ENCODE measurements at regions not wholly inside any gene's neighbourhood (a gene's known extent, or its start where the extent isn't known, plus 50 kb on each side); places are given as distances from the start of the nearest gene placed in this dataset.
"Not testable (repeated sequence)": the region's sequence is repeated elsewhere in the genome, so short reads cannot be mapped to it uniquely, and the experiment has no call there.

DNA sequence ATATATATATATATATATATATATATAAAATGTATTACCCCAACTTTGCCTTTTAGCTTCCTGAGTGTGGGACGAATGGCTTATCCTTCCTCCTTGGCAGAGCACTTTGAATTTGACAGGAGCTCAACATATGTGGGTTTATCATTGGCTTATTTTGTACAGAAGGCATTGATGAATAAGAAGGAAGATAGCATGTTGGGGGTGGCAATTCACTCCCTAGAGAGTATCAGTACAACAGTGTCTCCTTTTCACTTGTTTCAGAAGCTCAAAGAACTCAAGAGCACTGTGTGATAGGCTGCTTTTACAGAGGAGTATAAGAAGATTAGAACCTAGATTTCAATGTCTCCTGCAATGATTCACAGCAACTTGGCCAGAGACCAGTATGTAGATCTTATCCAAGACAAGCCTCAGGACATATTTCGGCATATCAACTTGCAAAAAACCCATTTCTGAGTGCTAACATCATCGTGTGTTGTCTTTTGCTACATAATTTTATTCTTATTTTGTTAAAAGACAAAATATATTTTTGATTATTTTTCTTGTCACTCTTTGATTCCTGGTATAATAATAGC, 345.8 kb downstream of the SOCS6 start:
- DNase-seq: no peak

DNA sequence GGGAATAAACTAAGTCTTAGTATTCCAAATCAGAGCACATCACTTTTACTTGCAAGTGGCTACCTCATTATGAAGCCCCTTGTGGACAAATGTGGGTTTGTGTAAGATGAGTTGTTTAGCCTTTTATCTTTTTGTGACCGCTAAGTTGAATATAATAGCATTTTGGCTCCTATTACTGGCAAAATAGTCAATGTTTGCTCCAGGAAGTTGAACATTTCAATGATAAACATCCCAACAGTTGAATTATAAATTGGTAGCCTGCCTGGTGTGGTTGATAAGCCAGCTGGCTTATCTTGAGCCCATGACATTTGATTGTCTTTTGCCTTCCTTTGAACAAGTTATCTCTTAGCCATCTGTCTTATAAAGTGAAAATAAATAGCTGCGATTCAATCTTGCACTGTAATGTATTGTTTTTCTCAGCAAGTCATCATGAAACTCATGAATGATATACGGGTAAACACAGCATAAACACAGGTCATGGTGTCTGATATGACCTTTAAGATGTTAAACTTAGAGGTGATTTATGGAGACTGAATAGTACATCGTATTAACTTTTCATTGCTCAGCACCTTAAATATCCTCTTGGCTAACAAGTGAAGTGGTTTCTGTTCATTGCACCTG, 338.4 kb downstream of the SOCS6 start:
- no peak for DNase-seq

DNA sequence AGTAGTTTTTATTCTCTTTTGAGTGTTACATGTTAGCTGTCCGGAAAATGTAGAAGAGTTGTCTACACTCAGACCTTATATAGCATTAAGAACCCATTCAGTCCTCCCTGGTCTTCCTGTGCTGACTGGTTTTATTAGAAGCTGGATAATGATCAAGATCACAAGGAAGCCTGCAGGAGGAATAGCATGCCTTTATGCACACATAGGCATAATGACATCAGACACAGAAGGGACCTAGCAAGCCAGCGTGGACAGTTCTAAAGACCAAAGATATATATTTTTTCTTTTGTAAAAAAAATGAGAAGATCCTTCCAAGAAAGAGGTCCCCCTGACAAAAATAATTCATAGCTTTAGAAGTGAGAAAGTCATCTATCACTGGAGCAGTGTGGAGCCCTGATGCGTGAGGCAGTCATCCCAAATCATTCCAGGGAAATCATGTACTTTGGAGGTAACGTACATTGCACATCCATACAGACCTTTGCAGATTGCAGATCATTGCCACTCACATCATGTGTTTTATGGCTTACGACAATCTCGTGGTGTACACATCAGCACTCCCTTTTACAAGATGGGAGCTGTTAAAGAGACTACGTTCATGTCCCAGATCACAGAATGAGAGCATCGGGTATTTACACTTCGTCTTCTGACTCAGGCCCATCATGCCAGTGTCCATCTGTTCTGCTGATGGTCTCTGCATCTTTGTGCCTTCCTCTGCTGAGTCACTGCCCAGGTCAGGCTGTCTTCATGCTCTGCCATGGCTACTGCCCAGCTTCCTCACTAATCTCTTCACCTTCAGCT, 334.0 kb downstream of the SOCS6 start:
- DNase-seq: no peak

DNA sequence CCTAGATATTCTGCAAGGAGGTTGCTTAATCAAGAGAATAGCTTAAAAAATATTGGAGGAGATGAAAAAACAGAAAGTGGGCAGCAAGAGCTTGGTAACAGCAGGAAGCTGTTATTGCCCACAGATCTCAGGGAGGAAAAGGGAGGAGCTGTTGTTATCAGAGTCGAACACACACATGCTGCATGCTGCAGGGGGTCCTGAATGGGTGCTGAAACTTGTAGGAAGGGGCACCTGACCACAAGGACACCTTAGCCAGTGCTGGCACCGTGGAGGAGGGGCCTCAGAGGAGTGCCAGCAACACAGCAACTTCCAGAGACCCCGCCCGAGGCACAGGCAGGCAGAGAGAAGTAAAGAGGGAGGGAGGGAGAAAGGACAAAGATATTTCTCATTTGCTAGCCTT, 332.9 kb downstream of the SOCS6 start:
- DNase-seq: peak; percentile 10

DNA sequence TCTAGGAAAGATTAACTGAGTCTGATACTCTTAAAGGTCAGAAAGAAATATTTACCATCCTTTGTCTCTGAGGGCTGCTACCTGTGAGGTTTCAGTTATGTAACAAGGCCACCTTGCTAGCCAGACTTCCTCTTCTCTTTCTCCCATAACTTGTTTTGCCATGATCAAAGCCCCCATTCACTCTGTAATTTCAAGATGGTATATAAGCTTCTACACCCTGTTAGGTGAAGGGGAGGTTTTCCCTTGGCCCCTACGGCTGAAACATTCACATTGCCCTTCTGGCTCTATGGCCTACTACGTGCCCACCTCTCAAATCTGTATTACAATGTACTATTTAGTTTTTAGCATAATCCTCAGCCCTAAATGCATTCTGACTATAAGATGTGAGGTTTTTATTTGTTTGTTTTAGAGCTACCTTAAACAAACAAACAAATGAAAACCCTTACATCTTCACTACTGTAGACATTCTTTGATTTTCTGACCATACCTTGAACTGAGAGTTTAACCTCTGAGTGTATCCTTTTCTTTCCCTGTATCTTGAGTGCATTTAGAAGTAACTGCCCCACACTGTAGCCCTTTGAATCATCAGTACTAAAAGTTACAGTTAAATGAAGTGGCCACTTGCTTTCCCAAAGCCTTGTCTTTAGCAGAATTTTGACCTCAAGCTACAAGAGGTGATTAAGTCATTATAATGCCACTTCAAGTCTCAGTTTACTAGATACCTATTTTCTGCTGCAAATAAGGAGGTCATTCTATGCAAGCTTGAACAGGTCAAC, 332.2 kb downstream of the SOCS6 start:
- DNase-seq: no peak

DNA sequence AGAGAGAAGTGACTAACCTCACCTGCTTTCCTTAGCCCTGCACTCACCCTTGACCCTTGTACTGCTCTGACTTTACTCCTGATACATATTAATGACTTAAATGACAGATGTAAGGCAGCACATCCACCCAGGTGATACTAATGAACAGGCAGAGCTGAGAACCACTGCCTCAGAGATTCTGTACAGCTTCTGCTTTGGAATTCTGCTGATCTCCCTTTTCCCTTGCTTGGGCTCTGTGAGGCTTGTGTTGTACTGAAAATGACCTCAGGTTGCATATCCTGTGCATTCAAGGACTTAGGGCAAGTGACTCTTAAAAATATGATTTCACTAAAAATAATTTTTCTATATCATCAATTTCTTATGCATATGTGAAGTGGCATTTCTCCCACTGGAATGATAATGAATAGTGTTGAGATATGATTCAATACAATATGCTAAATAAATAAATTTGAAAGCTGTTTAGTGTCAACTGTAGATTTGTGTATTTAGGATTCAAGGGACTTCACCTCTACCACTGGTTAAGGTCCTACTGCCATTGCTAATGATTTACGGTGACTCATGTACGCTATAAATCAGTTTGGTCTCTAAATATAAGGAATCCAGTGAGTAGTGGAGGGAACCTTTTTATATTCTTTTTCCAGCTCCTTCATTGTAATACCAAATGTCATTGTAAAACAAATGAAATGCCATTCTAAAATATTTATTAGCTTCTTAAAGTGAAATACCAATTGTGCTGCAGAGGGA, 328.3 kb downstream of the SOCS6 start:
- DNase-seq: no peak

DNA sequence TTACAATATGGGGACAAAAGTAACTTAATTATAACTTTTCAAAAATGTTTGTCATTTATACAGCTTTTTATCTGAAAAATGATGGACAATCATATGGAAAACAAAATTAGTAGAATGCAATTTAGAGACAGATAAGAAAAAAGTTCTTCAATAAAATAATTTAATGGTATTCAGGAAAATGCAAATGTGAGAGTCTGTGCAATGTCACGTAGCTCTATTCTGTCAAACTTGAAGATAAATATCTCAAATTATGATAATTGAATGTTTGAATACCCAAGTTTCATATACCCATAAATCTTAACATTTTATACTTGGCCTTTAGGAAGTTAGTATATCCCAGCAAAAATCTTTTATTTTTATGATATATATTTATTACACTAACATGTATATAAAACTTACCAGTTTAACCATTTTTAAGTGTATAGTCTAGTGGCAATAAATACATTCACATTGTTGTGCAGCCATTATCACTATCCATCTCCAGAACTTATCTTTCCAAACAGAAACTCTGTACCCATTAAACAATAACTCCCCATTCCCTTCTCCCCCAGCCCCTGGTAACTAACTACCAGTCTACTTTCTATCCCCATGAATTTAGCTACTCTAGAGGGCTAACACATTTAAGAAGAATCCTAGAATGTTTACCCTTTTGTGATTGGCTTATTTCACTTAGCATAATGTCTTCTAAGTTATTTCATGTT, 311.5 kb downstream of the SOCS6 start:
- no peak for DNase-seq

DNA sequence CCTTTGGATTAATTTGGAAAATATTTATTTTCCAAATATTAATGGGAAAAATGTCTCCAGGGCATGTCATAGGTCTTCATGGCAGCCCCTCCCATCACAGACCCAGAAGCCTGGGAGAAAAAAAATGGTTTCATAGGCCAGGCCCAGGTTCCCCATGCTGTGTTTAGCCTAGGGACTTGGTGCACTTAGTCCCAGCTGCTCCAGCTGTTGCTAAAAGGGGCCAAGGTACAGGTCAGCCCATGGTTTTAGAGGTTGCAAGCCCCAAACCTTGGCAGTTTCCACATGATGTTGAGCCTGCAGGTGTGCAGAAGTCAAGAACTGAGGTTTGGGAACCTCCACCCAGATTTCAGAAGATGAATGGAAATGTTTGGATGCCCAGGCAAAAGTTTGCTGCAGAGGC, 309.6 kb downstream of the SOCS6 start:
- DNase-seq: no peak

DNA sequence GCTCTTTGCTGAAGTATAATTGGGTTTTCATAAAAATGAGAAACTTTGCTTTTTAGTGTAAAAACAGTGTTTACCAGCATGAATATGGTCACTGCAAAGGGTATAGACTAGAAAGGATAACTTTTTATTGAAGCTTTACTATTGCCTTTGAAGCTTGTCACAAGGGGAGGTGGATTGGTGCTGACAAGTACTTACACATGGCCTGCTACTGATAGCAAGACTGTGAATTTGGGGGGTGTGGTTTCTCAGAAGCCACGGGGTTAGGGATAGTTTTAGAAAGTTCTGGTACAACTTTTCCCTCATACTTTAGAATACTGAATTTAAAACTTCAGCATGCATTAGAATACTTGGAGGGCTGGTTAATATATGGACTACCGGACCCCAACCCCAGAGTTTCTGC, 294.1 kb downstream of the SOCS6 start:
- DNase-seq: no peak

DNA sequence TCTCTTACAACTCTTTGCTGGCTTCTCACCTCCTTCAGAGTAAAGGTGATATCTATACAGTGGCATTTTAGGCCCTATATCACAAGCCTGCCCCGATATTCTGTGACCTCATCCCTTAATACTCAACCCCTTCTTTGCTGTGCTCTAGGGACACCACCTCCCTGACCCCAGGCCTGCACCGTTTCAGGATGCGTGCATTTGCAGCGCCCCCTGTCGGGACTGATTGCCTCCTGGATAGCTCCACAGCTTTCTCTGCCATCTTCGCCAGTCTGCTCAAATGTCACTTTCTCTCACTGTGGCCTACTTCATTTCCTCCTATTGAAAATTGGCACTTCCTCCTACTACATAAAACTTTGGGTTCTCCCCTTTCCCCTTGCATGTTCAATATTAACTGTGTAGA, 289.6 kb downstream of the SOCS6 start:
- no peak for DNase-seq

DNA sequence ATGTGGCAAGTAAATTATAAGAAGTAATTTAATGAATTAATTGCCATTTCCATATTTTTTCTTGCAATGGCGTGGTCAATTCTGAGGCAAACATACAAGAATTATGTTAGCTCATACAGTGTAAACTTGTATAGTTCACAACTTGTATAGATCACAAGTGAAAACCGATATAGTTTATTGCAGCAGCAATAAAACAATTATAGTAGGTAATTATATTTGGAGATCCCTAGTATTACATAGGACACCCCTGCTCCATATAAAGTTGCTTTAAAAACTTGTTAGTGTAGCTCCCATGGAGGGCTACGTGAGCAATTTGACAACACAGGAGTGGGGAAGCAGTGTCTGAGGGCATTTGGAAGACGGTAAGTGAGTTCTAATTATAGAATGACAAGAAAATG, 288.2 kb downstream of the SOCS6 start:
- DNase-seq: no peak

DNA sequence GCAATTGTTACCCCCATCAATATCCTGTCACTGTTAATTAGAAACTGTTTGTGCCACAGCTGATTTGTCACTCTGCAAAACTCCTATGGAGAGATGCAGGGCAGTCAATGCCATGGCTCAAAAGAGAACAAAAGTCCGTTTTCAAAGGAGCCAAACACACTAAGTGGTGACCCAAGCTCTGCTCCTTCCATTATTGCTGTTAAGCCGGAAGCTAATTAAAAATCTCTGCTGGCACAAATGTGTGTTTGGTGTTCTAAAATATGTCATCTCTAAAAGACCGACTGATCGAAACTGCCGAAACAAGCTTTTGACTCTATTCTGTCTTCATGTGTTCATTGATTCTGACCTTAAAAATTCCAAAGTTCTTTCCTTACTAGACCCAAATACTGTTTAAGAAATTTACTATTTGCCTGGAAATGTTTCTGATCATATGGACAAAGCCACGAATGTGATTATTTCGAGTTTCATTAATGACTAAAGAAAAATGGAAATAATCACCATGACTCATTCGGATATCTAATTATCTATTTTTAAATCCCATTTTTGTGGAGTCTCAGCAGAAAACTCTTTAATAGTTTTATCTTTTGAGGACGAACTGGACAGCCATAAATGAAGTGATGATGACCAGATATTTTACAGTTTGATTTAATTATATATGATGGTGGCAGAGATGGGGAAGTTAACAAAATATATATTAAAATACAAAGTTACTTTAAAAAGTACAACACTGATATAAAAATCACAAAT, 287.6 kb downstream of the SOCS6 start:
- no peak for DNase-seq

DNA sequence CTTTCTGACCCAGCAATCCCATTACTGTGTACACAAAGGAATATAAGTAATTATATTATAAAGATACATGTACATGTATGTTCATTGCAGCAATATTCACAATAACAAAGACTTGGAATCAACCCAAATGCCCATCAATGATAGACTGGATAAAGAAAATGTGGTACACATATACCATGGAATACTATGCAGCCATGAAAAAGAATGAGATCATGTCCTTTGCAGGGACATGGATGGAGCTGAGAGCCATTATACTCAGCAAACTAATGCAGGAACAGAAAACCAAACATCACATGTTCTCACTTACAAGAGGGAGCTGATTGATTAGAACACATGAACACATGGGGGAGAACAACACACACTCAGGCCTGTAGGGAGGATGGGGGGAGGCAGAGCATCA, 286.1 kb downstream of the SOCS6 start:
- not testable (repeated sequence) for DNase-seq

DNA sequence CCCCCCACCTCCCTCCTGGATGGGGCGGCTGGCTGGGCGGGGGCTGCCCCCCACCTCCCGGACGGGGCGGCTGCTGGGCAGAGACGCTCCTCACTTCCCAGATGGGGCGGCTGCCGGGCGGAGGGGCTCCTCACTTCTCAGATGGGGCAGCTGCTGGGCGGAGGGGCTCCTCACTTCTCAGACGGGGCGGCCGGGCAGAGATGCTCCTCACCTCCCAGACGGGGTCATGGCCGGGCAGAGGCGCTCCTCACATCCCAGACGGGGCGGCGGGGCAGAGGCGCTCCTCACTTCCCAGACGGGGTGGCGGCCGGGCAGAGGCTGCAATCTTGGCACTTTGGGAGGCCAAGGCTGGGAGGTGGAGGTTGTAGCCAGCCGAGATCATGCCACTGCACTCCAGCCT, 280.8 kb downstream of the SOCS6 start:
- DNase-seq: not testable (repeated sequence)

DNA sequence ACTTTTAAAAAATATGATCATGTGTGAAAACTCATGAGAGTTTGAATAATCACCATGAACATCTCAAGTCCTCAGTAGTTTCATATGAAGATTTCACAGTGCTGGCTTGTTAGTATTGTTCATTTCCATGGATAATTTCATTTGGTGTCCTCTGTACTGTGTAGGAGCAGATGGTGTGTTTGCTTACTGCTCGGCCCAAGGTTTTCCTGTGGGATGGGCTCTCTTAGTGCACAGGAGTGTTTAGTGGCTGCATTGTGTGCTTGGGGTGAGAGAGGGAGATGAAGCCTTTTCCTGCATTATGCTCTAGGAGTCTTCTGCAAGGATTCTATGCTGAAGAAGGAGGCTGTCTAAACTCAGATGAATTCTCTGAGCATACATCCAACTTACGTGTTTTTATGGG, 270.6 kb downstream of the SOCS6 start:
- DNase-seq: no peak

DNA sequence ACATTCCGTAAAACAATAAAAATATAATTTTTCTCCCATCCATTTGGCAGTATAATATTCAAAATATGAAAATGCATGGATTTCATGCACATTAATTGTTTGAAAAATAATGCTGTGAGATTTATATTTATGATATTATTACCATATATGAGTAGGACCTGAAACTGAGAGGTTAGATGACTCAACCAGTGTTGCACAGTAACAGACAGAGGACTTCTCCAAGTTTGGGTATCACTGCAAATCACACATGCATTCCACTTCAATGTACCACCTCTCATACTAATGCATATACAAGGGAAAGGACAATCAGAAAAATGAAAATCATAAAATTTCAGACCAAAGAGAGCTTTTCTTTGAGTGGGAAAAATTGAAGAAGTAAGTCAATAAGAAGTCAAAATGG, 269.5 kb downstream of the SOCS6 start:
- no peak for DNase-seq

DNA sequence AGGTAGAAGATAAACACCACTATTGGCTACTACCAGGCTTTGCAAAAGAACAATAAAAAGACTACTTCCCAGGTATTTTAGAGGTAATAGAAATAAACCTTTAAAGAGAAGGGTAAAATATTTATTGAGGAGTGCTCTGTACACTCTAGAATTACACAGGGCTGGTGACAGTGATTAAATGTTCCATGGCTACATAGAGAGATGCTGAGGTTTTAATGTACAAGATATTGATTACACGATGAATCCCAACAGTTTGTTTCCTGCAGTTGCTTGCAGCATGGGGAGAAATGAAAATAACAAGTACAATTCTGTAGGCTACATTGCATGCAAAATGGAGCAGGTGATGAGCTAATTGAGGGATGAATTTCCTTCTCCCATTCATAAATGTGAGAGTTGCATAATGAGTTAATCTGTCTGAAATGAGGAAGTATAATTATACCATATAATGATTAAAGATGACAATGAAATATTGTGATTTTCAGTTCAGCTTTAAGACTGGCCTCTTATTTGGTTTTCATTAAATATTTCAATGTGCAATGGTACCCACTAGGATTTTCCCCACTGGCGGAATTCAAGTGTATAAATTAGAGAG, 266.1 kb downstream of the SOCS6 start:
- no peak for DNase-seq

DNA sequence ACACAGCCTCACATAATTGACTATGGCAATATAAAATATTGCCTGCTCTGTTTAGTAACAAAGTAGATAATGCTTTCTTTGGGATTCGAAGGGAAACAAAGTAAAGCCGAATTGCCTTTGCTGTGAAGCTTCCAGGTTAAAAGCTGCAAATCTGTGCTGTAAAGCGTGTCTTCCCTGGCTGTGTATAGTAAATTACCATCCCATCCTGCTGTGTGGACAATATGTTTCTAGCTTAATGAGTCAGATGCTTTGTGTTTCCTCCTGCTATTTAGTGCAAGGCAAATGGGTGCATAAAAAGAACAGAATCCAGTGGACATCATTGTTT, 265.1 kb downstream of the SOCS6 start:
- no peak for DNase-seq

DNA sequence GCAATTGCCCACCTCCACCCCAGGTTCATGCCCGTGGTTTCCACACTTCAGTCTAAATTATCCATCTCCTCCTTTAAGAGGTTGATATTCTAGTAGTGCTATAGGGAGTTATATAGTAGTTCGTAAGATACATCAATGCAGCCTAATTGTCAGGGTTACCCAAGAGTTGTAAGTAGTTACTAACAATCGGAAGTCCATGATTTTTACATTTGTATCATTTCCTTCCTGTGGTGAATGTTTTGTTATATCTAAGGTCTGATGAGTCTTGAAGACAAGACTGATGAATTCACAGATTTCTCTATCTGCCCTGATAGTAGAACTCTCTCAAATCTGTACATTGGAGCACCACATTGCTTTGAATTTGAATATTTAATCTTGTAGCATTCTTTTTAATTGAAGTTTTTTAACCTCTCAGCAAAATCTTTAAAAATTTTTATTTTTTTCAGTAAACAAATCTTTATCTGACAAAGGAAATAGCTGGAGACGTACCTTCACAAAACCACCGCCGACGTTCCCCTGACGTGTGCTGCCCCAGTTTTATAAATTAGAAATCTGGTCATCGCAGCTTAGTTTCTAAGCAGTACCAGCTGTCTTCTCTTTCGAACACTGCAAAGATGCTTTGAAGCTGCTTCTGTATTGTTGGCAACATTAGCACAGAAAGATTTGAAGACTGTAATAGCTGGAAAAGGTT, 264.5 kb downstream of the SOCS6 start:
- no peak for DNase-seq

DNA sequence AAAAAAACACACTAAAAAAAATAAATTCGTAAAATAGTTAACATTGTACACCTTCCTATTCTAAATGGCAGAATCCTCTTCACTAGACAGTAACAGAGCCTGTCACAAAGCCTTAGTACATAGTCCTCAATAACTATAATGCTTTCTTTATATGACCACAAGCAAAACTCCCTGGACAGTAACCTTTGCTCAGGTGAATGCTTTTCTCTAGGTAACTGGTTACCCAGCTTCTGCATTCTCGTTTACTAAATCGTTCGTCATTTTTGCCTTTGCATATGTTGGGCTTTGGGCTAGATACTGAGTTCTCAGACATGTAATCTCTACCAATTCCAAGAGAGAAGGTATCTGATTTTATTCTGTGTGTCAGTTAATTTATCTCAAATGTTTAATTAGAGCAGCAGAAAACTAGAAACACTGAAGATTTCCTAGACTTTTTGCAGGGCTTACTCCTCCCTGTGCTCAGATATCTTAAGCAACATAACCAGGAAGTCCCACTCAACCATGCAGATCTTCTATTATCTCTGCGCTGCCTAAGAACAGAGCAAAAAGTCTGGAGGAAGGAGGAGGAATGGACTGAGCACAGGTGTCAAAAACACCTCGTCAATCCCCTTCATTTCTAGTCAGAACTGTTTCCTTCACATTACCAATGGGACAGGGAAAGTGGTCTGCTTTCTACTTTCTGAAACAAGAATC, 247.7 kb downstream of the SOCS6 start:
- DNase-seq: no peak
